Fibroblast of the aortic adventitia (primary cell): ENCODE measurements at regions not wholly inside any gene's neighbourhood (a gene's known extent, or its start where the extent isn't known, plus 50 kb on each side); places are given as distances from the start of the nearest gene placed in this dataset.

ENCODE experiments used
- DNase-seq: peaks from one replicate; pipeline ENCODE4 v3.0.0-alpha.2; 2010; ENCODE audit warnings: low read depth
- H3K4me3 ChIP-seq: 2 replicates; pipeline ENCODE4 v1.5.1; 2011; ENCODE audit warnings: low read depth, mild to moderate bottlenecking, control low read depth, low read length, moderate library complexity
- TF ChIP-seq, protein P1 (sequence below): IDR thresholded peaks from 2 replicates; pipeline ENCODE4 v1.5.1; 2011; ENCODE audit warnings: mild to moderate bottlenecking, low read length, control low read depth, inconsistent platforms; ENCODE audit not compliant: insufficient read depth

GRCh38 chr5:57626703-57627102 lies 144.1 kb upstream of the ACTBL2 start:
- DNase-seq, result peak; percentile 16
- no peak overlapping the region for H3K4me3 ChIP-seq
- TF ChIP-seq, protein P1, sequence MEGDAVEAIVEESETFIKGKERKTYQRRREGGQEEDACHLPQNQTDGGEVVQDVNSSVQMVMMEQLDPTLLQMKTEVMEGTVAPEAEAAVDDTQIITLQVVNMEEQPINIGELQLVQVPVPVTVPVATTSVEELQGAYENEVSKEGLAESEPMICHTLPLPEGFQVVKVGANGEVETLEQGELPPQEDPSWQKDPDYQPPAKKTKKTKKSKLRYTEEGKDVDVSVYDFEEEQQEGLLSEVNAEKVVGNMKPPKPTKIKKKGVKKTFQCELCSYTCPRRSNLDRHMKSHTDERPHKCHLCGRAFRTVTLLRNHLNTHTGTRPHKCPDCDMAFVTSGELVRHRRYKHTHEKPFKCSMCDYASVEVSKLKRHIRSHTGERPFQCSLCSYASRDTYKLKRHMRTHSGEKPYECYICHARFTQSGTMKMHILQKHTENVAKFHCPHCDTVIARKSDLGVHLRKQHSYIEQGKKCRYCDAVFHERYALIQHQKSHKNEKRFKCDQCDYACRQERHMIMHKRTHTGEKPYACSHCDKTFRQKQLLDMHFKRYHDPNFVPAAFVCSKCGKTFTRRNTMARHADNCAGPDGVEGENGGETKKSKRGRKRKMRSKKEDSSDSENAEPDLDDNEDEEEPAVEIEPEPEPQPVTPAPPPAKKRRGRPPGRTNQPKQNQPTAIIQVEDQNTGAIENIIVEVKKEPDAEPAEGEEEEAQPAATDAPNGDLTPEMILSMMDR, result no peak

DNA sequence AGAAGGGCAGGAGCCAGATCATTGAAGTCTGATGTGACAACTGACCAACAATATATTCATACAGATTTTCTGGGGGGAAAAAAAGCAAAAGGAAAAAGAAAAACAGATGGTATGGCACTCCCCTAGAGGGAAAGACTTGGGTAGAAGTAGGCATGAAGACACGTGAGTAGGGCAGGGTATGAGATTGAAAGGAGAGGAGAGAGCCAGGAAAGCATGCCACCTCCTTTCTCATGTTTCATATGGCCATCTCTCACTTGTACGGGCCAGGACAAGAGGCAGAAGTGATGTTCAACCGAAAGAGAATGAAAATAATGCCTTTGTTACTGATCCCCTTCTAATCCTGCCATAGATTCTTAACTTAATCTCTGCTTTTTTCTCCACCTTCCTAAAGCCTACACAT lies 139.0 kb upstream of the ACTBL2 start:
- no peak overlapping the region for H3K4me3 ChIP-seq
- DNase-seq, result no peak
- TF ChIP-seq, protein P1, result no peak

- DNase-seq, result no peak
- no peak overlapping the region for H3K4me3 ChIP-seq
- TF ChIP-seq, protein P1, result no peak
Measured at GRCh38 chr5:57618767-57619381, 136.3 kb upstream of the ACTBL2 start.

GRCh38 chr5:57613741-57614140 lies 131.1 kb upstream of the ACTBL2 start:
- DNase-seq, result peak; percentile 14
- TF ChIP-seq, protein P1, result no peak
- no peak overlapping the region for H3K4me3 ChIP-seq

- TF ChIP-seq, protein P1, result no peak
- DNase-seq, result no peak
- no peak overlapping the region for H3K4me3 ChIP-seq
Measured at GRCh38 chr5:57611177-57611576, 128.6 kb upstream of the ACTBL2 start.

- H3K4me3 ChIP-seq, result no peak overlapping the region
- TF ChIP-seq, protein P1, result no peak
- DNase-seq, result no peak
Measured at GRCh38 chr5:57608542-57608941, 125.9 kb upstream of the ACTBL2 start.

- TF ChIP-seq, protein P1, result no peak
- no peak overlapping the region for H3K4me3 ChIP-seq
- no peak for DNase-seq
Measured at GRCh38 chr5:57601996-57602395, 119.4 kb upstream of the ACTBL2 start.
